ENCODE measurements at regions not wholly inside any gene's neighbourhood (a gene's known extent, or its start where the extent isn't known, plus 50 kb on each side); places are given as distances from the start of the nearest gene placed in this dataset.

DNA sequence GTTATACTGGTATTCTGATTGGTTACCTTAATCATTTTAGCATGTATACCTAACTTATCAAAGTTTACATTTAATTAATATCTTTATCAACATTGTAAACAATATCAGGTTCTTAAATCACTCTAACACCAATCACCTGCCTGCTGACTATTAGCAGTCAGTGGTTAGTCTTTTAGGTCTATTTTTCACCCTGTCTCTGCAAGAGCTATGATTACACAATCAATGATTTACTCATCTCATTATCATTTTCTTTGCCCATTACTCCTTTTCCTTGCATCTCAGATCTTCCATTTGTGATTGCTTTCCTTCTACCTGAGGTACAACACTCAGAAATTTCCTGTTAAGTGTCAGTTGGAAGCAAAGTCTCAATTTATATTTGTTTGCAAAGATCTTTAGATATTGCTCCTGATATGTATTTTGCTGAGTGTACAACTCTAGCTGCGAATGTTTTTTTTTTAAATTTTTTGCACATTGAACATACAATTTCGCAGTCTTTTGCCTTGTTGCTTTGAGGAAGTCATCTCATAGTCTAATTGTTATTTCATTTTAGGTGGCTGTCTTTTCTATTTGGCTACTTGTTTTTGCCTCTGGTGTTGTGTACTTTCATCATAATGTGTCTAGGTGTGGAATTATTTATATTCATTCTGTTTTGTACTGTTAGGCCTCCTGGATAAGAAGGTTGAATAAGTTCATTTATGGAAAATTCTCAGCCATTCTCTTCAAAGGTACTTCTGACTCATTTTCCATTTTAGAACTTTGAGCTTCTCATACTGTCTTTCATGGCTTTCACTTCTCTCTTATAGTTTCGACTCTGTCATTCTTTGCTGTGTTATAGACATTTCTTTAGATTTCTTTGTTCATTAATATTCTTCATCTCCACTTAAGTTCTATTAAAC lies 104.9 kb upstream of the CEP162 start (continued):
- TF ChIP-seq, protein P1, sequence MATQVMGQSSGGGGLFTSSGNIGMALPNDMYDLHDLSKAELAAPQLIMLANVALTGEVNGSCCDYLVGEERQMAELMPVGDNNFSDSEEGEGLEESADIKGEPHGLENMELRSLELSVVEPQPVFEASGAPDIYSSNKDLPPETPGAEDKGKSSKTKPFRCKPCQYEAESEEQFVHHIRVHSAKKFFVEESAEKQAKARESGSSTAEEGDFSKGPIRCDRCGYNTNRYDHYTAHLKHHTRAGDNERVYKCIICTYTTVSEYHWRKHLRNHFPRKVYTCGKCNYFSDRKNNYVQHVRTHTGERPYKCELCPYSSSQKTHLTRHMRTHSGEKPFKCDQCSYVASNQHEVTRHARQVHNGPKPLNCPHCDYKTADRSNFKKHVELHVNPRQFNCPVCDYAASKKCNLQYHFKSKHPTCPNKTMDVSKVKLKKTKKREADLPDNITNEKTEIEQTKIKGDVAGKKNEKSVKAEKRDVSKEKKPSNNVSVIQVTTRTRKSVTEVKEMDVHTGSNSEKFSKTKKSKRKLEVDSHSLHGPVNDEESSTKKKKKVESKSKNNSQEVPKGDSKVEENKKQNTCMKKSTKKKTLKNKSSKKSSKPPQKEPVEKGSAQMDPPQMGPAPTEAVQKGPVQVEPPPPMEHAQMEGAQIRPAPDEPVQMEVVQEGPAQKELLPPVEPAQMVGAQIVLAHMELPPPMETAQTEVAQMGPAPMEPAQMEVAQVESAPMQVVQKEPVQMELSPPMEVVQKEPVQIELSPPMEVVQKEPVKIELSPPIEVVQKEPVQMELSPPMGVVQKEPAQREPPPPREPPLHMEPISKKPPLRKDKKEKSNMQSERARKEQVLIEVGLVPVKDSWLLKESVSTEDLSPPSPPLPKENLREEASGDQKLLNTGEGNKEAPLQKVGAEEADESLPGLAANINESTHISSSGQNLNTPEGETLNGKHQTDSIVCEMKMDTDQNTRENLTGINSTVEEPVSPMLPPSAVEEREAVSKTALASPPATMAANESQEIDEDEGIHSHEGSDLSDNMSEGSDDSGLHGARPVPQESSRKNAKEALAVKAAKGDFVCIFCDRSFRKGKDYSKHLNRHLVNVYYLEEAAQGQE (IDR thresholded peaks at IDR 0.05; ENCODE audit: unreplicated experiment) = no peak

DNA sequence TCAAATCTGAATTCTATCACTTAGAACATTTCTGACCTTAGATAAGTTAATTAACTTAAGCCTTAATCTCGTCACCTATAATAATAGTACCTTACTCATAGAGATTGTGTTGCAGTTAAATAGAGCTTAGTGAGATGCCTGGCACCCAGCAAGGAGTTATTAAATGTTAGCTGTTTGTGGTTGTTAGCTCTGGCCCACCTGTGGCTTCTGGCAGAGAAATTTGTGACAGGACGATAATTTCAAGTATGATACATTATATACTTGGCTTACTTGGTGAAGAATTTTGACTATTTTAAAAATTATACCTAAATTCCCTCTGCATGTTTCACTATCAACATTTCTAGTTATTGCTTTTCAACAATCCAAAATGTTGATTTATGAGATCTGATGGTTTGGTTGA lies 102.9 kb upstream of the CEP162 start:
- H3K27ac ChIP-seq (ENCODE audit: low read depth) = no peak overlapping the region
- H3K79me2 ChIP-seq (replicated peaks; ENCODE audit: insufficient read depth) = no peaks in the 10 kb centered on the region
- H2AFZ ChIP-seq = no peak overlapping the region
- H3K36me3 ChIP-seq (ENCODE audit: insufficient read depth) = no peaks in the 10 kb centered on the region
- Mint-ChIP-seq H3K27me3 (ENCODE audit: insufficient read depth, low read depth, poor library complexity) (no peaks in the 10 kb centered on the region), H3K27ac (no peak overlapping the region), H3K4me1 (peaks cover 11% of the 10 kb centered on the region), H3K36me3 (ENCODE audit: low read depth) (0 out of 3 replicates have a peak, but pooled peaks cover under 1% of the 10 kb centered on the region), H3K4me3 (no peak overlapping the region), H3K9me3 (0 out of 3 replicates have a peak, but pooled peaks cover under 1% of the 10 kb centered on the region)
- H3K9me2 ChIP-seq (ENCODE audit: insufficient read depth) = no peaks in the 10 kb centered on the region
- H3K4me1 ChIP-seq (ENCODE audit: insufficient read depth) = peaks cover 18% of the 10 kb centered on the region
- no peaks in the 10 kb centered on the region for H3K27me3 ChIP-seq (ENCODE audit: insufficient read depth)
- H3K4me2 ChIP-seq = no peak overlapping the region
- ATAC-seq (no peak), DNase-seq (ENCODE audit: low spot score) (no peak)
- no peaks in the 10 kb centered on the region for H3F3A ChIP-seq (replicated peaks; ENCODE audit: low read depth)
- no peaks in the 10 kb centered on the region for H4K20me1 ChIP-seq (replicated peaks; ENCODE audit: insufficient read depth)
- H3K4me3 ChIP-seq = no peak overlapping the region
- TF ChIP-seq, protein P2, sequence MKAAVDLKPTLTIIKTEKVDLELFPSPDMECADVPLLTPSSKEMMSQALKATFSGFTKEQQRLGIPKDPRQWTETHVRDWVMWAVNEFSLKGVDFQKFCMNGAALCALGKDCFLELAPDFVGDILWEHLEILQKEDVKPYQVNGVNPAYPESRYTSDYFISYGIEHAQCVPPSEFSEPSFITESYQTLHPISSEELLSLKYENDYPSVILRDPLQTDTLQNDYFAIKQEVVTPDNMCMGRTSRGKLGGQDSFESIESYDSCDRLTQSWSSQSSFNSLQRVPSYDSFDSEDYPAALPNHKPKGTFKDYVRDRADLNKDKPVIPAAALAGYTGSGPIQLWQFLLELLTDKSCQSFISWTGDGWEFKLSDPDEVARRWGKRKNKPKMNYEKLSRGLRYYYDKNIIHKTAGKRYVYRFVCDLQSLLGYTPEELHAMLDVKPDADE (IDR thresholded peaks at IDR 0.05) = no peak
- TF ChIP-seq EZH2 (IDR thresholded peaks at IDR 0.05; ENCODE audit: low read depth, unreplicated experiment) (no peak), ZNF331 (CRISPR knock-in tag; IDR thresholded peaks at IDR 0.05; ENCODE audit: low read depth) (no peak), STAT1 (IDR thresholded peaks at IDR 0.05; ENCODE audit: unreplicated experiment) (no peak), CREB1 (CRISPR knock-in tag; IDR thresholded peaks at IDR 0.05; ENCODE audit: low read depth) (no peak), EZH2phosphoT487 (IDR thresholded peaks at IDR 0.05; ENCODE audit: unreplicated experiment) (no peak)
- TF ChIP-seq, protein P3, sequence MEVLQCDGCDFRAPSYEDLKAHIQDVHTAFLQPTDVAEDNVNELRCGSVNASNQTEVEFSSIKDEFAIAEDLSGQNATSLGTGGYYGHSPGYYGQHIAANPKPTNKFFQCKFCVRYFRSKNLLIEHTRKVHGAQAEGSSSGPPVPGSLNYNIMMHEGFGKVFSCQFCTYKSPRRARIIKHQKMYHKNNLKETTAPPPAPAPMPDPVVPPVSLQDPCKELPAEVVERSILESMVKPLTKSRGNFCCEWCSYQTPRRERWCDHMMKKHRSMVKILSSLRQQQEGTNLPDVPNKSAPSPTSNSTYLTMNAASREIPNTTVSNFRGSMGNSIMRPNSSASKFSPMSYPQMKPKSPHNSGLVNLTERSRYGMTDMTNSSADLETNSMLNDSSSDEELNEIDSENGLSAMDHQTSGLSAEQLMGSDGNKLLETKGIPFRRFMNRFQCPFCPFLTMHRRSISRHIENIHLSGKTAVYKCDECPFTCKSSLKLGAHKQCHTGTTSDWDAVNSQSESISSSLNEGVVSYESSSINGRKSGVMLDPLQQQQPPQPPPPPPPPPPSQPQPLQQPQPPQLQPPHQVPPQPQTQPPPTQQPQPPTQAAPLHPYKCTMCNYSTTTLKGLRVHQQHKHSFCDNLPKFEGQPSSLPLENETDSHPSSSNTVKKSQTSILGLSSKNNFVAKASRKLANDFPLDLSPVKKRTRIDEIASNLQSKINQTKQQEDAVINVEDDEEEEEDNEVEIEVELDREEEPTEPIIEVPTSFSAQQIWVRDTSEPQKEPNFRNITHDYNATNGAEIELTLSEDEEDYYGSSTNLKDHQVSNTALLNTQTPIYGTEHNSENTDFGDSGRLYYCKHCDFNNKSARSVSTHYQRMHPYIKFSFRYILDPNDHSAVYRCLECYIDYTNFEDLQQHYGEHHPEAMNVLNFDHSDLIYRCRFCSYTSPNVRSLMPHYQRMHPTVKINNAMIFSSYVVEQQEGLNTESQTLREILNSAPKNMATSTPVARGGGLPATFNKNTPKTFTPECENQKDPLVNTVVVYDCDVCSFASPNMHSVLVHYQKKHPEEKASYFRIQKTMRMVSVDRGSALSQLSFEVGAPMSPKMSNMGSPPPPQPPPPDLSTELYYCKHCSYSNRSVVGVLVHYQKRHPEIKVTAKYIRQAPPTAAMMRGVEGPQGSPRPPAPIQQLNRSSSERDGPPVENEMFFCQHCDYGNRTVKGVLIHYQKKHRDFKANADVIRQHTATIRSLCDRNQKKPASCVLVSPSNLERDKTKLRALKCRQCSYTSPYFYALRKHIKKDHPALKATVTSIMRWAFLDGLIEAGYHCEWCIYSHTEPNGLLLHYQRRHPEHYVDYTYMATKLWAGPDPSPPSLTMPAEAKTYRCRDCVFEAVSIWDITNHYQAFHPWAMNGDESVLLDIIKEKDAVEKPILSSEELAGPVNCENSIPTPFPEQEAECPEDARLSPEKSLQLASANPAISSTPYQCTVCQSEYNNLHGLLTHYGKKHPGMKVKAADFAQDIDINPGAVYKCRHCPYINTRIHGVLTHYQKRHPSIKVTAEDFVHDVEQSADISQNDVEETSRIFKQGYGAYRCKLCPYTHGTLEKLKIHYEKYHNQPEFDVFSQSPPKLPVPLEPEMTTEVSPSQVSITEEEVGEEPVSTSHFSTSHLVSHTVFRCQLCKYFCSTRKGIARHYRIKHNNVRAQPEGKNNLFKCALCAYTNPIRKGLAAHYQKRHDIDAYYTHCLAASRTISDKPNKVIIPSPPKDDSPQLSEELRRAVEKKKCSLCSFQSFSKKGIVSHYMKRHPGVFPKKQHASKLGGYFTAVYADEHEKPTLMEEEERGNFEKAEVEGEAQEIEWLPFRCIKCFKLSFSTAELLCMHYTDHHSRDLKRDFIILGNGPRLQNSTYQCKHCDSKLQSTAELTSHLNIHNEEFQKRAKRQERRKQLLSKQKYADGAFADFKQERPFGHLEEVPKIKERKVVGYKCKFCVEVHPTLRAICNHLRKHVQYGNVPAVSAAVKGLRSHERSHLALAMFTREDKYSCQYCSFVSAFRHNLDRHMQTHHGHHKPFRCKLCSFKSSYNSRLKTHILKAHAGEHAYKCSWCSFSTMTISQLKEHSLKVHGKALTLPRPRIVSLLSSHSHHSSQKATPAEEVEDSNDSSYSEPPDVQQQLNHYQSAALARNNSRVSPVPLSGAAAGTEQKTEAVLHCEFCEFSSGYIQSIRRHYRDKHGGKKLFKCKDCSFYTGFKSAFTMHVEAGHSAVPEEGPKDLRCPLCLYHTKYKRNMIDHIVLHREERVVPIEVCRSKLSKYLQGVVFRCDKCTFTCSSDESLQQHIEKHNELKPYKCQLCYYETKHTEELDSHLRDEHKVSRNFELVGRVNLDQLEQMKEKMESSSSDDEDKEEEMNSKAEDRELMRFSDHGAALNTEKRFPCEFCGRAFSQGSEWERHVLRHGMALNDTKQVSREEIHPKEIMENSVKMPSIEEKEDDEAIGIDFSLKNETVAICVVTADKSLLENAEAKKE (CRISPR knock-in tag; IDR thresholded peaks at IDR 0.05) = no peak
- TF ChIP-seq, protein P1 (IDR thresholded peaks at IDR 0.05; ENCODE audit: unreplicated experiment) = no peak
